Fibroblast of mammary gland (primary cell): ENCODE measurements at regions not wholly inside any gene's neighbourhood (a gene's known extent, or its start where the extent isn't known, plus 50 kb on each side); places are given as distances from the start of the nearest gene placed in this dataset.

Experiments
- DNase-seq: peaks from one replicate; pipeline ENCODE4 v3.0.0-alpha.2; 2010; ENCODE audit warnings: low read depth
- H3K4me3 ChIP-seq: 2 replicates; pipeline ENCODE4 v1.5.1; 2011; ENCODE audit warnings: low read depth, mild to moderate bottlenecking, low read length, moderate library complexity; ENCODE audit not compliant: control insufficient read depth
- CTCF ChIP-seq: conservative IDR thresholded peaks from 2 replicates; pipeline ENCODE4 v1.5.1; 2011; ENCODE audit warnings: low read depth, low read length, inconsistent platforms; ENCODE audit not compliant: control insufficient read depth, insufficient read depth

GRCh38 chr13:78241278-78241919, 322.8 kb upstream of the EDNRB start:
- peak; percentile 46 for DNase-seq
- H3K4me3 ChIP-seq = no peak overlapping the region
- TF ChIP-seq CTCF = peak; percentile 68

- no peak overlapping the region for H3K4me3 ChIP-seq
- no peak for TF ChIP-seq CTCF
- DNase-seq = no peak
Measured at GRCh38 chr13:78239714-78240113, 321.1 kb upstream of the EDNRB start.

- no peak overlapping the region for H3K4me3 ChIP-seq
- TF ChIP-seq CTCF = no peak
- DNase-seq = no peak
Measured at GRCh38 chr13:78238911-78239310, 320.3 kb upstream of the EDNRB start.

GRCh38 chr13:78228940-78229339, 310.3 kb upstream of the EDNRB start:
- DNase-seq = no peak
- TF ChIP-seq CTCF = no peak
- no peak overlapping the region for H3K4me3 ChIP-seq

GRCh38 chr13:78228211-78228610, 309.6 kb upstream of the EDNRB start:
- no peak overlapping the region for H3K4me3 ChIP-seq
- no peak for DNase-seq
- TF ChIP-seq CTCF = no peak

- TF ChIP-seq CTCF = no peak
- no peak for DNase-seq
Measured at GRCh38 chr13:78227709-78228108, 309.1 kb upstream of the EDNRB start.

More at GRCh38 chr13:78227709-78228108, 309.1 kb upstream of the EDNRB start:
- H3K4me3 ChIP-seq = no peak overlapping the region
